GM21529 (cell line): ENCODE measurements at regions not wholly inside any gene's neighbourhood (a gene's known extent, or its start where the extent isn't known, plus 50 kb on each side); places are given as distances from the start of the nearest gene placed in this dataset.

ENCODE experiments used
- ATAC-seq: cut with Tn5 transposase; IDR thresholded peaks from one replicate; pipeline ENCODE4 v1.9.1; 2021; ENCODE audit not compliant: unreplicated experiment

GRCh38 chr7:67413670-67414069 lies 417.0 kb downstream of the TYW1 start:
- ATAC-seq = no peak

GRCh38 chr7:67414858-67415257 lies 418.2 kb downstream of the TYW1 start:
- ATAC-seq = no peak

GRCh38 chr7:67422601-67423000 lies 426.0 kb downstream of the TYW1 start:
- no peak for ATAC-seq

GRCh38 chr7:67423065-67423464 lies 426.4 kb downstream of the TYW1 start:
- no peak for ATAC-seq

GRCh38 chr7:67426654-67427053 lies 430.0 kb downstream of the TYW1 start:
- ATAC-seq = no peak

GRCh38 chr7:67429735-67430134 lies 433.1 kb downstream of the TYW1 start:
- ATAC-seq = no peak

GRCh38 chr7:67432536-67433234 lies 436.1 kb downstream of the TYW1 start:
- ATAC-seq = no peak

- no peak for ATAC-seq
Observed at GRCh38 chr7:67435894-67436535, 439.4 kb downstream of the TYW1 start.

- ATAC-seq = no peak
Observed at GRCh38 chr7:67438198-67438882, 441.7 kb downstream of the TYW1 start.

- ATAC-seq = no peak
Observed at GRCh38 chr7:67438913-67439505, 442.4 kb downstream of the TYW1 start.

- no peak for ATAC-seq
Observed at GRCh38 chr7:67440321-67440720, 443.7 kb downstream of the TYW1 start.

GRCh38 chr7:67445728-67446127 lies 449.1 kb downstream of the TYW1 start:
- no peak for ATAC-seq

GRCh38 chr7:67447297-67447696 lies 450.7 kb downstream of the TYW1 start:
- ATAC-seq = no peak

- no peak for ATAC-seq
Observed at GRCh38 chr7:67448271-67448670, 451.6 kb downstream of the TYW1 start.

GRCh38 chr7:67450171-67450570 lies 453.5 kb downstream of the TYW1 start:
- no peak for ATAC-seq

GRCh38 chr7:67451306-67451705 lies 454.7 kb downstream of the TYW1 start:
- ATAC-seq = no peak

GRCh38 chr7:67452516-67453026 lies 455.9 kb downstream of the TYW1 start:
- ATAC-seq = no peak

GRCh38 chr7:67453580-67454380 lies 457.1 kb downstream of the TYW1 start:
- ATAC-seq = no peak

GRCh38 chr7:67455508-67455907 lies 458.9 kb downstream of the TYW1 start:
- ATAC-seq = no peak

- ATAC-seq = no peak
Observed at GRCh38 chr7:67462781-67463191, 466.2 kb downstream of the TYW1 start.

- no peak for ATAC-seq
Observed at GRCh38 chr7:67463316-67463715, 466.7 kb downstream of the TYW1 start.
